Liver (tissue), 8 donors: ENCODE measurements at regions not wholly inside any gene's neighbourhood (a gene's known extent, or its start where the extent isn't known, plus 50 kb on each side); places are given as distances from the start of the nearest gene placed in this dataset.

ENCODE experiments used
- DNase-seq: peaks from one replicate; pipeline ENCODE4 v3.0.0-alpha.2; 2017; ENCODE audit warnings: low spot score
- H3K27ac ChIP-seq, 2 donors: one replicate each; pipeline ENCODE4 v1.7.0; 2013; ENCODE audit warnings: inconsistent platforms in 2 of 2, low read length in 2 of 2, control low read depth in 1 of 2, low read depth in 1 of 2, mild to moderate bottlenecking in 1 of 2
- H3K27me3 ChIP-seq, 4 donors: one replicate each; pipeline versions ENCODE4 v1.6.1 to v1.7.0; 2013; ENCODE audit warnings: low read length in 3 of 4, inconsistent platforms in 1 of 4, mild to moderate bottlenecking in 1 of 4, moderate library complexity in 1 of 4; ENCODE audit not compliant: control insufficient read depth in 4 of 4, insufficient read depth in 4 of 4
- H3K36me3 ChIP-seq, 4 donors: one replicate each; pipeline versions ENCODE4 v1.6.1 to v1.7.0; 2013; ENCODE audit warnings: low read length in 3 of 4, mild to moderate bottlenecking in 3 of 4, low read depth in 1 of 4, moderate library complexity in 1 of 4; ENCODE audit not compliant: control insufficient read depth in 4 of 4, insufficient read depth in 3 of 4
- H3K4me1 ChIP-seq, 4 donors: one replicate each; pipeline versions ENCODE4 v1.6.1 to v1.7.0; 2013; ENCODE audit warnings: low read length in 3 of 4, mild to moderate bottlenecking in 3 of 4, moderate library complexity in 1 of 4; ENCODE audit not compliant: control insufficient read depth in 4 of 4, insufficient read depth in 4 of 4
- H3K4me3 ChIP-seq, 3 donors: one replicate each; pipeline versions ENCODE4 v1.6.1 to v1.7.0; 2013; ENCODE audit warnings: low read length in 3 of 3, control low read depth in 1 of 3, low read depth in 1 of 3, mild to moderate bottlenecking in 1 of 3
- H3K9ac ChIP-seq, 2 donors: one replicate each; pipeline ENCODE4 v1.7.0; 2013; ENCODE audit warnings: low read length in 2 of 2, mild to moderate bottlenecking in 2 of 2, moderate library complexity in 2 of 2, control low read depth in 1 of 2, low read depth in 1 of 2
- H3K9me3 ChIP-seq, 4 donors: one replicate each; pipeline versions ENCODE4 v1.6.1 to v1.7.0; 2013; ENCODE audit warnings: low read length in 3 of 4; ENCODE audit not compliant: control insufficient read depth in 4 of 4
- ATF3 ChIP-seq: IDR thresholded peaks from 2 replicates; pipeline ENCODE4 v1.6.1; 2016; ENCODE audit warnings: antibody characterized with exemption
- CTCF ChIP-seq: fragments of 150-350 bp; IDR thresholded peaks from 2 replicates; pipeline ENCODE4 v1.5.1; 2017; ENCODE audit warnings: improper control_type of control experiment, low read depth, low read length; ENCODE audit not compliant: missing input control
- EGR1 ChIP-seq, 2 donors: IDR thresholded peaks; 2 replicates each; pipeline ENCODE4 v1.6.1; 2016 to 2018; ENCODE audit warnings: antibody characterized with exemption in 2 of 2, low read depth in 2 of 2
- FOXA1 ChIP-seq: IDR thresholded peaks from 2 replicates; pipeline ENCODE4 v1.6.1; 2016; ENCODE audit warnings: antibody characterized with exemption
- FOXA2 ChIP-seq: IDR thresholded peaks from 2 replicates; pipeline ENCODE4 v1.6.1; 2016; ENCODE audit warnings: antibody characterized with exemption
- HNF4A ChIP-seq, 2 donors: conservative IDR thresholded peaks; 2 replicates each; pipeline ENCODE4 v1.6.1; 2016; ENCODE audit warnings: antibody characterized with exemption in 2 of 2, mild to moderate bottlenecking in 2 of 2
- HNF4G ChIP-seq: IDR thresholded peaks from 2 replicates; pipeline ENCODE4 v1.6.1; 2016; ENCODE audit warnings: antibody characterized with exemption
- JUND ChIP-seq, 2 donors: IDR thresholded peaks; 2 replicates each; pipeline ENCODE4 v1.6.1; 2016; ENCODE audit warnings: antibody characterized with exemption in 2 of 2
- MAX ChIP-seq: IDR thresholded peaks from 2 replicates; pipeline ENCODE4 v1.6.1; 2016; ENCODE audit warnings: antibody characterized with exemption
- NR2F2 ChIP-seq: IDR thresholded peaks from 2 replicates; pipeline ENCODE4 v1.6.1; 2016; ENCODE audit warnings: antibody characterized with exemption
- RAD21 ChIP-seq, 2 donors: IDR thresholded peaks; 2 replicates each; pipeline ENCODE4 v1.6.1; 2016; ENCODE audit warnings: antibody characterized with exemption in 2 of 2, mild to moderate bottlenecking in 2 of 2
- REST ChIP-seq: IDR thresholded peaks from 2 replicates; pipeline ENCODE4 v1.6.1; 2016; ENCODE audit warnings: antibody characterized with exemption, mild to moderate bottlenecking
- RXRA ChIP-seq, 2 donors: IDR thresholded peaks; 2 replicates each; pipeline ENCODE4 v1.6.1; 2017 to 2018; ENCODE audit warnings: antibody characterized with exemption in 2 of 2, mild to moderate bottlenecking in 1 of 2
- TAF1 ChIP-seq: conservative IDR thresholded peaks from 2 replicates; pipeline ENCODE4 v1.6.1; 2016; ENCODE audit warnings: antibody characterized with exemption, mild to moderate bottlenecking
- YY1 ChIP-seq: IDR thresholded peaks from 2 replicates; pipeline ENCODE4 v1.6.1; 2016; ENCODE audit warnings: antibody characterized with exemption, mild to moderate bottlenecking
- ZBTB33 ChIP-seq: IDR thresholded peaks from 2 replicates; pipeline ENCODE4 v1.6.1; 2016; ENCODE audit warnings: antibody characterized with exemption
- WGBS: extraction: QIAGEN DNeasy Blood & Tissue Kit; methylation state at CpG from one replicate; pipeline ENCODE4 v1.1.7; 2013; 5-methylcytosine and 5-hydroxymethylcytosine counted together
- donor health status: healthy.
- donor health status: healthy.
- donor health status: healthy.
- donor health status: healthy.
- donor health status: healthy.

- Histone ChIP-seq H3K36me3 (no peaks in the 10 kb centered on the region), H3K4me1 (no peaks in the 10 kb centered on the region), H3K27ac (no peak overlapping the region), H3K9ac (no peak overlapping the region), H3K4me3 (no peak overlapping the region), H3K27me3 (no peaks in the 10 kb centered on the region), H3K9me3 (peaks cover 0 to 5% (median 1%) of the 10 kb centered on the region in 4 donors)
- DNase-seq = no peak
- TF ChIP-seq ATF3 (no peak), TAF1 (no peak), HNF4A (conservative IDR thresholded peaks at IDR 0.05) (no peak), HNF4G (no peak), YY1 (no peak), ZBTB33 (no peak), JUND (IDR thresholded peaks at IDR 0.05) (no peak), FOXA2 (no peak), MAX (no peak), RXRA (IDR thresholded peaks at IDR 0.05) (no peak), EGR1 (IDR thresholded peaks at IDR 0.05; ENCODE audit: low read depth in 2 of 2) (no peak), REST (no peak), NR2F2 (no peak)
- 56% methylated on average over 2 of the region's 2 CpGs for WGBS
Observed at GRCh38 chr12:97767347-97767746, 304.7 kb downstream of the RMST start.

GRCh38 chr12:97778111-97778510 lies 315.5 kb downstream of the RMST start:
- H3K4me3 ChIP-seq = no peak overlapping the region
- H3K9ac ChIP-seq = no peak overlapping the region
- no peaks in the 10 kb centered on the region for H3K27me3 ChIP-seq
- TF ChIP-seq RAD21 (IDR thresholded peaks at IDR 0.05) = no peak
- no peak for TF ChIP-seq FOXA1
- no peak for TF ChIP-seq TAF1
- no peak for TF ChIP-seq NR2F2
- TF ChIP-seq CTCF = no peak
- no peak for TF ChIP-seq EGR1 (IDR thresholded peaks at IDR 0.05; ENCODE audit: low read depth in 2 of 2)
- H3K4me1 ChIP-seq = no peaks in the 10 kb centered on the region
- H3K36me3 ChIP-seq = no peaks in the 10 kb centered on the region
- no peaks in the 10 kb centered on the region for H3K9me3 ChIP-seq
- DNase-seq = no peak
- WGBS = 51% methylated on average over 3 of the region's 3 CpGs
- H3K27ac ChIP-seq = no peak overlapping the region
